IMR-90 (cell line): ENCODE measurements at regions not wholly inside any gene's neighbourhood (a gene's known extent, or its start where the extent isn't known, plus 50 kb on each side); places are given as distances from the start of the nearest gene placed in this dataset.

ENCODE experiments used
- MXI1 ChIP-seq: IDR thresholded peaks from 2 replicates; pipeline ENCODE4 v1.6.1; 2012; ENCODE audit warnings: low read depth, mild to moderate bottlenecking, low read length, moderate library complexity, borderline replicate concordance
- POLR2A ChIP-seq: IDR thresholded peaks from 2 replicates; pipeline ENCODE4 v1.6.1; 2012; ENCODE audit warnings: mild to moderate bottlenecking, low read depth, low read length
- TF ChIP-seq, protein P1 (sequence below): conservative IDR thresholded peaks from 2 replicates; pipeline ENCODE4 v1.5.1; 2012; ENCODE audit warnings: mild to moderate bottlenecking, low read depth, low read length, improper control_type of control experiment

DNA sequence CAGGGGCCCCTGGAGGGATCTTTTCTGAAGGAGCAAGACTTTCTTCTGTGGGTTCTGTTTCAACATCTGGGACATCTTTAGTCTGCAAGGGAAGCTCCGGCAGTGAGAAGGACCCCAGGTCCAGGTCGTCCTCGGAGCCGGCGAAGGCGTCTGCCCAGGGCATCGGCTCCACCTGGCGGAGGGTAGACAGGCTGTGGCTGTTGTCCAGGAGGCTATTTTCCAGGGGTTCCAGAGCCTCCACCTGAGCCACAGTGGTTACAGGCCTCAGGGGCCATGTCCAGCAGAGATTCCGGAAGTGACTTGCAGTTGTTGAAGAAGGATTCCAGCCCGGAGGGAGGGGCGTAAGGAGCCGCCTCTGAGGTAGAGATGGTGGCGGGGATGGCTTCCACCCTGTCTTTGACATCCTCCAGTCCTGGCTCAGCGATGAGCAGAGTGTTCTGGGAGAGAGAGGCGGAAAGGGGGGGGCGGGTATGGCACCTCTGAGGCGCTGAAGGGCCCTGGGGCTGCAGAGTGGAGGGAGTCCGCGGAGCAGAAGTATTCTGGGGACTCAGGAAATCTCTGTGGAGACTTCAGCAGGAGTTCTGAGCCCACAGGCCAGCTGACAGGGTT is 891.3 kb upstream of the LRRTM1 start:
- TF ChIP-seq, protein P1, sequence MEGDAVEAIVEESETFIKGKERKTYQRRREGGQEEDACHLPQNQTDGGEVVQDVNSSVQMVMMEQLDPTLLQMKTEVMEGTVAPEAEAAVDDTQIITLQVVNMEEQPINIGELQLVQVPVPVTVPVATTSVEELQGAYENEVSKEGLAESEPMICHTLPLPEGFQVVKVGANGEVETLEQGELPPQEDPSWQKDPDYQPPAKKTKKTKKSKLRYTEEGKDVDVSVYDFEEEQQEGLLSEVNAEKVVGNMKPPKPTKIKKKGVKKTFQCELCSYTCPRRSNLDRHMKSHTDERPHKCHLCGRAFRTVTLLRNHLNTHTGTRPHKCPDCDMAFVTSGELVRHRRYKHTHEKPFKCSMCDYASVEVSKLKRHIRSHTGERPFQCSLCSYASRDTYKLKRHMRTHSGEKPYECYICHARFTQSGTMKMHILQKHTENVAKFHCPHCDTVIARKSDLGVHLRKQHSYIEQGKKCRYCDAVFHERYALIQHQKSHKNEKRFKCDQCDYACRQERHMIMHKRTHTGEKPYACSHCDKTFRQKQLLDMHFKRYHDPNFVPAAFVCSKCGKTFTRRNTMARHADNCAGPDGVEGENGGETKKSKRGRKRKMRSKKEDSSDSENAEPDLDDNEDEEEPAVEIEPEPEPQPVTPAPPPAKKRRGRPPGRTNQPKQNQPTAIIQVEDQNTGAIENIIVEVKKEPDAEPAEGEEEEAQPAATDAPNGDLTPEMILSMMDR, result no peak
- TF ChIP-seq POLR2A (no peak), MXI1 (no peak)
